ENCODE measurements at regions not wholly inside any gene's neighbourhood (a gene's known extent, or its start where the extent isn't known, plus 50 kb on each side); places are given as distances from the start of the nearest gene placed in this dataset.

- FAIRE-seq (no peak), DNase-seq (ENCODE audit: low read depth, low spot score) (no peak)
- Histone ChIP-seq H3K4me2 (ENCODE audit: control insufficient read depth, extremely low read depth, insufficient read depth, low read depth, low read length) (no peak overlapping the region), H2AFZ (ENCODE audit: control insufficient read depth, low read length) (no peak overlapping the region), H3K27me3 (ENCODE audit: control insufficient read depth, extremely low read depth, insufficient read depth, low read length) (no peaks in the 10 kb centered on the region), H3K9ac (ENCODE audit: control insufficient read depth, extremely low read depth, insufficient read depth, low read length) (no peak overlapping the region), H3K36me3 (ENCODE audit: control insufficient read depth in 2 of 2, extremely low read depth in 1 of 2, insufficient read depth in 2 of 2, low read length in 2 of 2) (no peaks in the 10 kb centered on the region), H3K27ac (ENCODE audit: control insufficient read depth, insufficient read depth, low read length) (no peak overlapping the region), H3K4me3 (ENCODE audit: control insufficient read depth in 2 of 3, extremely low read depth in 1 of 3, insufficient read depth in 2 of 3, low read depth in 1 of 3, low read length in 3 of 3) (no peak overlapping the region), H3K9me3 (ENCODE audit: control insufficient read depth, low read depth, low read length) (no peaks in the 10 kb centered on the region), H4K20me1 (ENCODE audit: control insufficient read depth, extremely low read depth, insufficient read depth, low read length) (no peaks in the 10 kb centered on the region), H3K9me1 (ENCODE audit: control insufficient read depth, extremely low read depth, insufficient read depth, low read length) (no peaks in the 10 kb centered on the region), H3K4me1 (ENCODE audit: control insufficient read depth, extremely low read depth, insufficient read depth, low read length) (no peaks in the 10 kb centered on the region), H3K79me2 (ENCODE audit: control insufficient read depth, insufficient read depth, low read length) (no peaks in the 10 kb centered on the region)
- TF ChIP-seq EZH2 (IDR thresholded peaks at IDR 0.05; ENCODE audit: low read length), result no peak
- no peak for TF ChIP-seq CTCF (optimal IDR thresholded peaks at IDR 0.05 in 1 of 3, IDR thresholded peaks at IDR 0.05 in 1 of 3, conservative IDR thresholded peaks at IDR 0.05 in 1 of 3; ENCODE audit: extremely low read depth in 1 of 3, insufficient read depth in 2 of 3, low read length in 3 of 3)
- dilution Hi-C loops (cut with MboI; ENCODE audit: extremely low pct_ligation_motif_present, low sequenced_read_pairs), result no loop called here
Measured at GRCh38 chr3:174767853-174768382, 91.2 kb upstream of the NAALADL2 start.

DNA sequence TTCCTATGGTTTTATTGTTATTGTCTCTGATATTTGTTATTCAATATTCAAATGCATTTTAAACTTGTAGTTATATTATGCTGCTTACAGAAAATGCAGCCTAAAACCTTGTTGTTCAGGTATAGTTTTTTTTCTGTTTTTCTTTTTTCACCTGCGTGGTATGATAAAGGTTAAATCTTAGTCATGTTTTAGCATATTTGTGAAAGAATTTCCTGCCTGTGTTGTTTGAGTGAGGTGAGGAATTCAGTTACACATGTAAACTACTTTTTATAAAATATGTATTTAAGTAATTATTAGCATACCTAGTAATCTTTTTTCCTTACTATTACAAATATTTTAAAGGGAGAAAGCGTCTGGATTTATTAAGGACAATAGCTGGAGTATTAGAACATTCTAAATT, 90.0 kb upstream of the NAALADL2 start:
- Histone ChIP-seq H3K4me2 (ENCODE audit: control insufficient read depth, extremely low read depth, insufficient read depth, low read depth, low read length) (no peak overlapping the region), H3K4me1 (ENCODE audit: control insufficient read depth, extremely low read depth, insufficient read depth, low read length) (no peaks in the 10 kb centered on the region), H3K36me3 (ENCODE audit: control insufficient read depth in 2 of 2, extremely low read depth in 1 of 2, insufficient read depth in 2 of 2, low read length in 2 of 2) (no peaks in the 10 kb centered on the region), H3K4me3 (ENCODE audit: control insufficient read depth in 2 of 3, extremely low read depth in 1 of 3, insufficient read depth in 2 of 3, low read depth in 1 of 3, low read length in 3 of 3) (no peak overlapping the region), H3K9ac (ENCODE audit: control insufficient read depth, extremely low read depth, insufficient read depth, low read length) (no peak overlapping the region), H2AFZ (ENCODE audit: control insufficient read depth, low read length) (no peak overlapping the region), H3K27me3 (ENCODE audit: control insufficient read depth, extremely low read depth, insufficient read depth, low read length) (no peaks in the 10 kb centered on the region), H4K20me1 (ENCODE audit: control insufficient read depth, extremely low read depth, insufficient read depth, low read length) (no peaks in the 10 kb centered on the region), H3K9me1 (ENCODE audit: control insufficient read depth, extremely low read depth, insufficient read depth, low read length) (no peaks in the 10 kb centered on the region), H3K27ac (ENCODE audit: control insufficient read depth, insufficient read depth, low read length) (no peak overlapping the region), H3K9me3 (ENCODE audit: control insufficient read depth, low read depth, low read length) (no peaks in the 10 kb centered on the region), H3K79me2 (ENCODE audit: control insufficient read depth, insufficient read depth, low read length) (no peaks in the 10 kb centered on the region)
- TF ChIP-seq EZH2 (IDR thresholded peaks at IDR 0.05; ENCODE audit: low read length) (no peak), CTCF (optimal IDR thresholded peaks at IDR 0.05 in 1 of 3, IDR thresholded peaks at IDR 0.05 in 1 of 3, conservative IDR thresholded peaks at IDR 0.05 in 1 of 3; ENCODE audit: extremely low read depth in 1 of 3, insufficient read depth in 2 of 3, low read length in 3 of 3) (no peak)
- no peak for FAIRE-seq
- dilution Hi-C loops (cut with MboI; ENCODE audit: extremely low pct_ligation_motif_present, low sequenced_read_pairs), result no loop called here
- no peak for DNase-seq (ENCODE audit: low read depth, low spot score)

Data from keratinocyte (primary cell).